A549 (cell line): ENCODE measurements at regions not wholly inside any gene's neighbourhood (a gene's known extent, or its start where the extent isn't known, plus 50 kb on each side); places are given as distances from the start of the nearest gene placed in this dataset.

Experiments
- CBX8 ChIP-seq: fragments of 200-600 bp; sonication (generic); IDR thresholded peaks from 2 replicates; pipeline ENCODE4 v1.6.1; 2016
- CTCF ChIP-seq: fragments of >200 bp; sonication (Bioruptor Twin); formaldehyde crosslinking; IDR thresholded peaks from 3 replicates; pipeline ENCODE4 v1.5.1; 2016
- PBX3 ChIP-seq: IDR thresholded peaks from 2 replicates; pipeline ENCODE4 v1.6.1; 2012
- POLR2A ChIP-seq: IDR thresholded peaks from 2 replicates; pipeline ENCODE4 v1.6.1; 2012; ENCODE audit warnings: mild to moderate bottlenecking, low read length
- SMC3 ChIP-seq: fragments of >200 bp; sonication (Bioruptor Twin); formaldehyde crosslinking; IDR thresholded peaks from 3 replicates; pipeline ENCODE4 v1.6.1; 2018; ENCODE audit warnings: inconsistent platforms
- SREBF2 ChIP-seq: fragments of 450-650 bp; IDR thresholded peaks from 2 replicates; pipeline ENCODE4 v1.6.1; 2014; ENCODE audit warnings: mild to moderate bottlenecking, moderate library complexity
- ZFP36 ChIP-seq: fragments of 450-650 bp; IDR thresholded peaks from 2 replicates; pipeline ENCODE4 v1.6.1; 2014; ENCODE audit warnings: borderline replicate concordance; ENCODE audit not compliant: partially characterized antibody
- TF ChIP-seq, protein P1 (sequence below): fragments of 200-600 bp; sonication (generic); IDR thresholded peaks from 2 replicates; pipeline ENCODE4 v1.6.1; 2016; ENCODE audit warnings: antibody characterized with exemption, mild to moderate bottlenecking, moderate library complexity
- TF ChIP-seq, protein P2 (sequence below): IDR thresholded peaks from 2 replicates; pipeline ENCODE4 v1.6.1; 2012
- TF ChIP-seq, protein P3 (sequence below): fragments of 450-650 bp; IDR thresholded peaks from 2 replicates; pipeline ENCODE4 v1.6.1; 2014; ENCODE audit warnings: antibody characterized with exemption

GRCh38 chr4:58175024-58175423 lies 1064.8 kb upstream of the IGFBP7 start:
- no peak for TF ChIP-seq SREBF2
- TF ChIP-seq CTCF: no peak
- TF ChIP-seq, protein P1, sequence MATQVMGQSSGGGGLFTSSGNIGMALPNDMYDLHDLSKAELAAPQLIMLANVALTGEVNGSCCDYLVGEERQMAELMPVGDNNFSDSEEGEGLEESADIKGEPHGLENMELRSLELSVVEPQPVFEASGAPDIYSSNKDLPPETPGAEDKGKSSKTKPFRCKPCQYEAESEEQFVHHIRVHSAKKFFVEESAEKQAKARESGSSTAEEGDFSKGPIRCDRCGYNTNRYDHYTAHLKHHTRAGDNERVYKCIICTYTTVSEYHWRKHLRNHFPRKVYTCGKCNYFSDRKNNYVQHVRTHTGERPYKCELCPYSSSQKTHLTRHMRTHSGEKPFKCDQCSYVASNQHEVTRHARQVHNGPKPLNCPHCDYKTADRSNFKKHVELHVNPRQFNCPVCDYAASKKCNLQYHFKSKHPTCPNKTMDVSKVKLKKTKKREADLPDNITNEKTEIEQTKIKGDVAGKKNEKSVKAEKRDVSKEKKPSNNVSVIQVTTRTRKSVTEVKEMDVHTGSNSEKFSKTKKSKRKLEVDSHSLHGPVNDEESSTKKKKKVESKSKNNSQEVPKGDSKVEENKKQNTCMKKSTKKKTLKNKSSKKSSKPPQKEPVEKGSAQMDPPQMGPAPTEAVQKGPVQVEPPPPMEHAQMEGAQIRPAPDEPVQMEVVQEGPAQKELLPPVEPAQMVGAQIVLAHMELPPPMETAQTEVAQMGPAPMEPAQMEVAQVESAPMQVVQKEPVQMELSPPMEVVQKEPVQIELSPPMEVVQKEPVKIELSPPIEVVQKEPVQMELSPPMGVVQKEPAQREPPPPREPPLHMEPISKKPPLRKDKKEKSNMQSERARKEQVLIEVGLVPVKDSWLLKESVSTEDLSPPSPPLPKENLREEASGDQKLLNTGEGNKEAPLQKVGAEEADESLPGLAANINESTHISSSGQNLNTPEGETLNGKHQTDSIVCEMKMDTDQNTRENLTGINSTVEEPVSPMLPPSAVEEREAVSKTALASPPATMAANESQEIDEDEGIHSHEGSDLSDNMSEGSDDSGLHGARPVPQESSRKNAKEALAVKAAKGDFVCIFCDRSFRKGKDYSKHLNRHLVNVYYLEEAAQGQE: no peak
- TF ChIP-seq, protein P2, sequence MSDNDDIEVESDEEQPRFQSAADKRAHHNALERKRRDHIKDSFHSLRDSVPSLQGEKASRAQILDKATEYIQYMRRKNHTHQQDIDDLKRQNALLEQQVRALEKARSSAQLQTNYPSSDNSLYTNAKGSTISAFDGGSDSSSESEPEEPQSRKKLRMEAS: no peak
- TF ChIP-seq SMC3: no peak
- TF ChIP-seq, protein P3, sequence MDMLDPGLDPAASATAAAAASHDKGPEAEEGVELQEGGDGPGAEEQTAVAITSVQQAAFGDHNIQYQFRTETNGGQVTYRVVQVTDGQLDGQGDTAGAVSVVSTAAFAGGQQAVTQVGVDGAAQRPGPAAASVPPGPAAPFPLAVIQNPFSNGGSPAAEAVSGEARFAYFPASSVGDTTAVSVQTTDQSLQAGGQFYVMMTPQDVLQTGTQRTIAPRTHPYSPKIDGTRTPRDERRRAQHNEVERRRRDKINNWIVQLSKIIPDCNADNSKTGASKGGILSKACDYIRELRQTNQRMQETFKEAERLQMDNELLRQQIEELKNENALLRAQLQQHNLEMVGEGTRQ: no peak
- no peak for TF ChIP-seq PBX3
- no peak for TF ChIP-seq ZFP36
- TF ChIP-seq CBX8: no peak
- no peak for TF ChIP-seq POLR2A
